Right kidney (tissue), 1 donor: ENCODE measurements at regions not wholly inside any gene's neighbourhood (a gene's known extent, or its start where the extent isn't known, plus 50 kb on each side); places are given as distances from the start of the nearest gene placed in this dataset.

ENCODE experiments used
- DNase-seq: peaks from one replicate; pipeline ENCODE4 v3.0.0-alpha.2; 2016

GRCh38 chr2:74735009-74735408 lies 81.0 kb downstream of the SEMA4F start:
- DNase-seq = no peak

DNA sequence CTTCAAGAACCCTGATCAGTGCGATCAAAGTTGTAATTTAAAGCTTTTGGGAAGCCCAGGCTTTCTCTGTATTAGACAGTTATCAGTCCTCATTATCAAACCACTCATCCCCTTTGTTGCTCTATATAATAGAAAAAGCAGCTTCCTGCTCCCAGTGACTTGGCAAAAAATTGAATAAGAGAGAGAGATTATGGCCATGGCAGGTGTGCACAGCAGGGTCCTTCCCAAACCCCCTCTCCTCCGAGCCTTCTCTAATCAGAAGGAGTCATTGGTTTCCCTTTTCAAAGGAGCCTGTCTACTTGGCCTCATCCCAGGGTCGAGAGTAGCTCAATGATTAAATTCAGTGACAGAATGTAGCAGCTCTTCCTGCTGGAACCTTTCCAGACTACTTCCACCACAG lies 81.5 kb downstream of the SEMA4F start:
- no peak for DNase-seq

- no peak for DNase-seq
These were observed 82.5 kb downstream of the SEMA4F start for GRCh38 chr2:74736589-74736988.

DNA sequence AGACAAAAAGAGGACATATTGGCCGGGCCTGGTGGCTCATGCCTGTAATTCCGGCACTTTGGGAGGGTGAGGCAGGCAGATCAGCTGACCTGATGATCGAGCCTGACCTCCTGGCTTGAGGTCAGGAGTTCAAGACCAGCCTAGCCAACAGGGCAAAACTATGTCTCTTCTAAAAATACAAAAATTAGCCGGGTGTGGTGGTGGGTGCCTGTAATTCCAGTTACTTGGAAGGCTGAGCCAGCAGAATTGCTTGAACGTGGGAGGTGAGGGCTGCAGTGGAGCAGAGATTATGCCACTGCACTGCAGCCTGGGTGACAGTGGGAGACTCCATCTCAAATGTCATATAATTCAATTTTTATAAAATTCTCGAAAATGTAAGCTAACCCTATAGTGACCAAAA lies 84.5 kb downstream of the SEMA4F start:
- no peak for DNase-seq

GRCh38 chr2:74739129-74739528 lies 85.1 kb downstream of the SEMA4F start:
- DNase-seq = no peak

DNA sequence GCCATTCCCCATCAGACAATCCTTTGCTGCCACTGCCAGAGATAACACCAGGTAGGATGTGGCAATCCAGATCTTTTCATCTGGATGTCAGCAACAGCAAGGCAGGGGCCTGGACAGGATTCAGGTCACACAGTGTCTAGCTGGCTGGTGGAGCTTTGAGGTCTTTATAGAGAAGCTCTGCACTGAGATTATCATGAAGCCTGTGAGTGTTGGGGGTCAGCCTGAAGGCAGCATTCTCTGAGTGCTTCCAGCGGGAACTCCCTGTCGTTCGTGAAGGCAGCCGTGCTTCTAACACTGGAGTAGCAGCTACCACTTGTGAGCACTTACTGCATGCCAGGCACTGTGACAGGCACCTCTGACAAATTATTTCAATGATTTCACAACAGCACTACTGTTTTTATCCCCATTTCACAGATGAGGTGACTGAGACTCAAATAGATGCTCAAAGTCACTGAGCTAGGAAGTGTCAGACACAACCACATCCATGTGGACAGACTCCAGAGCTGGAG lies 85.7 kb downstream of the SEMA4F start:
- DNase-seq = no peak

DNA sequence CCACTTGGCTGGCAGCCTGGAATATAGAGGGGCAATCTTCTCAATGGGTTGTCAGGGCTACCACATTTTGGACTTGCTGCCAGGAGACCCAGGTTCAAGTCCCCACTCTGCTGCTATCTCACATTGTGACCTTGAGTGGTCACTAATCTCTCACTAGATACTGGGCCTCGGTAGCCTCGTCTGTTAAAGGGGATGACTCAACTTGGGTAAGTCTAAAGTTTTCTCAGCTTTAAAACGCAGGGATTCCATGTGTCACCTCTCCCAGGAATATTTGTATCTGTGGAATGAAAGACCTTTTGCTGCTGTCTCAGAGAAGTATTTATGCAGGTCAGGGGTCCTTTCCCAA lies 86.3 kb downstream of the SEMA4F start:
- no peak for DNase-seq

- DNase-seq = no peak
These were observed 86.8 kb downstream of the SEMA4F start for GRCh38 chr2:74740741-74741431.

DNA sequence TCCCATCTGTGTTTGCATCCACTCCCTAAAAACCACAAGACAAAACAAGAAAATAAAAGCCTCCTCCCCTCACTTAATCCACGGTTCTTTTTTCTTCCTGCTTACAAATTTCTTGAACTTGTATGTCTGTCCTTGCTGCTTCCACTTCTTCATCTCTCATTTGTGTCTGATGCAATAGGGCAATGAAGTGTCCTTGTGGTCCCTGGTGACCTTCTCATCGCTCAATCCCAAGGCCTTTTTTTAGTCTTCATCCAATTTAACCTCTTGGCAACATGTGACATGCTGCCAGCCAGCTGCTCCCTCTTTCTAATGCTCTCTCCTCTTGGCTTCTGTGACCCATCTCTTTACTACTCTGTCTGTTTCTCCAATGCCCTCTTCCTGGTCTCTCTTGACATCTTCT lies 87.6 kb downstream of the SEMA4F start:
- no peak for DNase-seq

DNA sequence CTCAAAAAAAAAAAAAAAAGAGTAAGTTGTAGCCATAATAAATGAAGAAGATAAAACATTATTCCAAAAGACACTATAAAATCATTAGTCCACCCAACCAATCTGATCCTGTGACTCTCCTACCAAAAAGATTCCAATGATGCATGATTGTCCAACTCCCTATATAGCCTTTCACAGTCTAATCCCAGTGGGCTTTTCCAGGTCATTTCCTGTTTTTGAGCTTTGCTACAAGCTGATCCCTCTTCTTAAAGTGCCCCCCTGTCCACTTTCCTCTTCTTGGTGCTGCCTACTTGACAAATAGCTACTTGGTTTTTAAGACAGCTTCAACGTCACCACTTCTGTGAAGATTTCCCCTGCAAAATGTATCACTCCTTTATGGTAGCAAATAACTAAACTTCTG lies 88.4 kb downstream of the SEMA4F start:
- no peak for DNase-seq

DNA sequence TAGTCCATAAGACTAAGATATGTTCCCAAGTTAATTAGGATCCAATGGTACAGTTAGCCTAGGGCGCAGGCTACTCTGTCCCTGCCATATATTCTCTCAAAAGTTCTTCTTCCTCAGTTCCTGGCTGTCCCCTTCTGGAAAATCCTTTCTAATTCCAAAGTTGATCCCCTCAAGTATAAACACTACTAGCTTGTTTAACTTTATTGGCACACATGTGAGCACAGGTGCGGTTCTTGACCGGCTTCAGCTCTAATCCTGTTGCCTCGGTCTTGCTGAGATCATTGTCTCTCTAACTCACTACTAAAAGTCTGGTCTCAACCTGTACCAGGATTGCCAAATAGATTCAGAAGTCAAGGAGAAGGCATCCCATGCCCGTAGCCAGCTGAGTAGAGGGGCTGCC lies 89.0 kb downstream of the SEMA4F start:
- DNase-seq = no peak

DNA sequence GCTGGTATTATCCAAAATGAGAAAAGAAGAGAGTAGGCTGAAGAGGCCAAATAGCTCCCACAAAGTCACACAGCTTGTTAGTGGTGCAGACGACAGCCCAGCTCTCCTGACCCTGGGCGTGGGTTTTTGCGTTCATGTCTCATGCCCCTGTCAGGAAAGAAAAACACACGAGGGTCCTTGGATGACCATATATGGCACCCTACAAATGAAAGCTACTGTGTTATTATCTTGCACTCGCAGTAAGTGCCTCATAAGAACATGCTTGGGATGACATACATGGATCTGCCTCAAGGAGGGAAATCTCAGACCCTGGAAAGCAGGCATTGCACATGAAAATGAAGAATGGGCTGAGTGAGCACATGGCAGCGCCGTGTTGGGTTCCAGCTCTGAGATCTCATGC lies 89.7 kb downstream of the SEMA4F start:
- DNase-seq = no peak

DNA sequence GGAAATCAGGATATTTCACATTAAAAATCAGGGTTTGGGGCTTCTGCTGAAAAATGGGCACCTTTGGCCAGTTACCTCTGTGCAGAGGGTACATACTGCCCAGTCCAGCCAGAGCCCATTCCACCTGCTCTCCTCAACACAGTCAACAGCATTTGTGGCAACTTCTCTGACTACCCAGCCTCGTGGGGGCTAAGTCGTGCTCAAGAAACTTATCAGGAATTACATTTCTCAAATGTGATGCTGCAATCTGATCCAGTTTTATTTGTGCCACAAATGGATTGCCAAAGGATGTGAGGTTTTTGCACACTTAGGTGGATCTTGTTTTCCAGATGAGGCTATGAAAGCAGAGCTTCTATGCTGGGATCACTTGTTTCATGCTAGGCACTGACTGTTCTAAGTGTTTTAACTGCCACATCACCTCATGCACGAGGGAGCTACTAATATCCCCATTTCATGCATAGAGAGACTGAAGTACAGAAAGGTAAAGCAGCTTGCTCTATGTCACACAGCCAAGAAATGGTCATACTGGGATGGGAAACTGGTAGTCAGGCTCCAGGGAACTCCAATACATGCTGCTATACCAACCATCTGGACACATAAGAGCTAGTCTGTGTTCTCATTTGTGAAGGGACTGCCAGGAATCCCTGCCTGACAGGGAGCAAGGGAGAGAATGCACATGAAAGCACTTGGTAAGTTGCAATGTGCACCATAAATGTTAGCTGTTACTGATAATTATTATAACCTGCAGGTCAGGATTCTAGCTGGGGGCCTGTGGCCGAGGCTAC lies 89.0 kb upstream of the HK2 start:
- DNase-seq = no peak

DNA sequence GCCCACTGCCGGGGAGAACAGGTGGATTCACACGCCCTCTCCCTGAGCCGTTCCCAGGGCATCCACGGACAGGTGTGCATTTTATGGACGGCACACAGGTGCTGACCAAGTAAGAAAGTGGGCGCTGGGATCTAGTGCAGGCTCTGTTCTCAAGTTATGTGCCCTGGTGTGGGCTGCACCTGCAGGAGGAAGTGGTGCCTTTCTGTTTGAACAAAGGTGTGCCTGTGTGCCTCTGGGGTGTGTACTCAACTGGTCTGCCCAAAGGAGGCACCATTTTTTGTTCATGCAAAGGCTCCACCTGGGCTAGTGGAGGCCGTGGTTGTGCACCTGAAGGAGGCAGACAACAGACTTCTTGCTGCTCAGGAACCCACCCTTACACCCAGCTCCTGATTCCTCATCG lies 88.2 kb upstream of the HK2 start:
- no peak for DNase-seq

DNA sequence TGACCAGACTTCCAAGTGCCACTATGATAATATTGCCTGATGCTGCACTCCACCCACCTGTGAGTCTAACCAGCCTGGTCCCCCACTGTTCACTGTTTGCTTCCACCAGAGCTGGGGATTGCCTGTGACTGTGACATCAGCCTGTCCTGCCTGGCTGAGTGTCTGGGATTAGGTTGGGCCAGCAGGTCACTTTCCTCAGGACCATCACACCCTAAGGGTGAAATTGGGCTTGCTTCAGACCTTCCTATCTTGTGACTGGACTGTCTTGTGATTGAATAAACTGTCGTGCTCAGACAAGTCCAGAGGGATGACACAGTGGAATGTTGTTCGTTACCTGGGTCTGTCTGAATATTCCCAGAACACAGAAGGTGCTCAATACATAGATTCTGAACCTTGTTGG lies 87.4 kb upstream of the HK2 start:
- no peak for DNase-seq

DNA sequence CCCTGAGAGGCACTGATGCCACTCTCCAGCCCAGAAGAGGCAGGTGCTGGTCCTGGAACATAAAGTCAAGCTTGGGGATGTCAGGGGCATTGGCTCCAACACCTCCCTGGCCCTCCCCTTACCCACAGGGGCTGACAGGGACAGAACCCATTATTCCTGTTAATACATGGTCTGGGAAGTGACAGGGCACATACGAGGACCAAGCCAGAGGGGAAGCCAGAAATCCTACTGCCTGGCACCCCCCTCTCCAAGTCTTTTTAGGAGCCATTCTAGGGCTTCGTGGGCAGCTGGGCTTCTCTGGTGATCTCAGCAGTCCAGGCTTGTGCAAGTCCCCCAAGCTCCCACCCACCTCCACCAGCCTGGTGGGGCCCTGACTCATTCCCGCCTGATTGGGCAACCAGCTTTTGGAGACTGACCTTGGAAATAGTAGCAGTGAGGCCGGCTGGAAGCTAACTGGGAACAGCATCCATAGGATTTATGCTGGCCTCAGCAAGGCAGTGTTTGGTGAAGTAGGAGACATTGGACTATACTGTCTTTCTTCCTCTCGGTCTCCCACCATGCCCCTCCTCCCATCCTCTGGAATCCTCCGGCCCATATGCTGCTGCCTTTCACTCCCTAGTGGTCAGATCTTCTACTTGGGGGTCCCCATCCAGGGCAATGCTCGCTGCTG lies 86.4 kb upstream of the HK2 start:
- DNase-seq = no peak

DNA sequence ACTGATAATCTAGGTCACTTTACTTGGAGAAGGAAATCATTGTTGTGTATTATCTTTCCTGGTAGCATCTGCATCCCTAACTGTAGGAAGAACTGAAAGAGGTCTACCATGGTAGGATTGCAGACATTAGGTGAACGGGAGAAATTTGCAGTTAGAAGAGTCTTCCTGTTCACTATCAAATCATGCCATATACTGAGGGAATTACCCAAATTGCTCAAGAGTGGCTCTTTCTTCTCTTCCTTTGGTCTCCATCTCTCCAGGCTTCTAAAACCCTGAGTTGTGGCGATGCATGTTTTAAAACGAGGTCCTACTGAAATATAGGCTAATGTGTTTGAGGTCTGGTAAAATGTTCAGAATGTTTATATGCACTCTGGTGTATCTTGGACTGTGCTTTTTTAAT lies 85.3 kb upstream of the HK2 start:
- no peak for DNase-seq

DNA sequence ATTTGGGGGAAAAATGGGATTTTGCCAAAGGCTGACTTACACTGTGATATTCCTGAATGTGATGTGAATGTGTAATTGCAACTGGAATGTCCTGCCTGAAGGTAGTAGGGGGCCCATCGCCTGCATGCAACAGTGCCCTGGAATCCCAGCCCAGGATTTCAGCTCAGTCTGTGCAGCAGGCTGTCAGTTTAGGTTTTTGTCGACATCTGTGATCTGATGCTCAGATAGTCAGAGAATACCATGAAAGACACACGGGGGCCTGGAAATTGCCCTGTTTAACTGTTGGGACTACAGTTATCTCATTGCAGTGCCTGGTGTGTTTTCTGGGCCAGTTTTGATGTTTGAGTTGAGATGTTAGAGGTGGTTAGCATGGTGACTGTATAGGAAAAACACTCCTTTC lies 84.5 kb upstream of the HK2 start:
- DNase-seq = no peak

GRCh38 chr2:74751981-74752851 lies 81.7 kb upstream of the HK2 start:
- no peak for DNase-seq

DNA sequence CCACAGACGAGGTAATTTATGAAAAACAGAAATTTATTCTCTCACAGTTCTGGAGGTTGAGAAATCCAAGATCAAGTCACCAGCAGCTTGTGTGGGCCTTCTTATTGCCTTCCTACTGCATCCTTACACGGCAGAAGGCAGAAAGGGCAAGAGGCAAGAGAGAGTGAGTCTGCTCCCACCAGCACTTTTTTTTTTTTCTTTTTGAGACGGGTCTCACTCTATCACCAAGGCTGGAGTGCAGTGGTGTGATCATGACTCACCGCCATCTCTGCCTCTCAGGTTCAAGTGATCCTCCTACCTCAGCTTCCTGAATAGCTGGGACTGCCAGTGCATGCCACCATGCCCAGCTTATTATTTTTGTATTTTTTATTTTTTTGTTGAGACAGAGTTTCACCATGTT lies 78.5 kb upstream of the HK2 start:
- DNase-seq = no peak

DNA sequence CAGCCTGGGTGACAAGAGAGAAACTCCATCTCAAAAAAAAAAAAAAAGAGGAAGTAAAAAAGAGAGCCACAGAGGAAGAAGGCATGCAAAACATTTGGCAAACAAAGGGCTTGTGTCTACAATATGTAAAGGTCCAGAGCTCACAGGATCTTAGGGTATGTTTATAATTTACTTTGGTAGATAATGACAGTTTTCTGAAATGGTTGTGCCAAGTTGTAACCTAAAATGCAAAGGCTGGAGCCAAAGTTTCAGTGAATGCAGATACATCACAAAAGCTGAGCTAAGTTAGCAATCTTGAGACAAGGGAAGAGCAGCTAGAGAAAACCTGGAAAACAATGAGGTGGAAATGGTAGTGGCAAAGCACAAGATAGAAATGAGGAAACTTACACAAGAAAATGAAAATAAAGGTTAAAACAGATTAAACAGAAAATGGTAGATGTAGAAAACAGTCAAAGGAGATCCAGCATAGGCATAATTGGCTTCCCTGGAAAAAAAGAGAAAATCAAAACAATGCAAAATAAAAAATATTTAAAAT lies 77.5 kb upstream of the HK2 start:
- DNase-seq = no peak

DNA sequence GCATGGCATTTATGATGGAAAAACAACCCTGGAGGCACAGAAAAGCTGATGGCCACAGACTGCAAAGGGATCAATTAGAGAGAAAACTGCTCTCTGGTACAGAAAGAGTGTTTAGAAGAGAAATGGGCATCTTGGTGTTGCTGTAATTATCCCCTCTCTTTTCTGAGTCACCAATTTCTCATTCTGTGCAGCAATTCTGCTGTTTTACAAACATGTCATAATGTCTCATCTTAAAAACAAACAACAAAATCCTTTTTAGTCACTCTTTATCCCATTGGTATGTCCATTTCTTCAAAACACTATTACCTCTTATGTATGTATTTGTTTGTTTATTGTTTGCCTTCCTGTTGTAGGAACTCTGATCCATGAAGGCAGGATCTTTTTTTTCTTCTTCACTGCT lies 73.9 kb upstream of the HK2 start:
- DNase-seq = no peak
